ENCODE measurements at regions not wholly inside any gene's neighbourhood (a gene's known extent, or its start where the extent isn't known, plus 50 kb on each side); places are given as distances from the start of the nearest gene placed in this dataset.

DNA sequence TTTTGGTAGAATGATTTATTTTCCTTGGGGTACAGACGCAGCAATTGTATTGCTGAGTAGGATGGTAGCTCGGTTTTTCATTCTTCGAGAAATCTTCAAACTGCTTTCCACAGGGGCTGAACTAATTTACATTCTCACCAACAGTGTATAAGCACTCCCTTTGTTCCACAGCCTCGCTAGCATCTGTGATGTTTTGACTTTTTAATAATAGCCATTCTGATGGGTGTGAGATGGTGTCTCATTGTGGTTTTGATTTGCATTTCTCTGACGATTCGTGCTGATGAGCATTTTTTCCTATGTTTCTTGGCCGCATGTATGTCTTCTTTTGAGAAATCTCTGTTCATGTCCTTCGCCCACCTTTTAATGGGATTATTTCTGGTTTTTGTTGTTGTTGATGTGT, 54.8 kb upstream of the UQCRFS1 start:
- TF ChIP-seq, protein P1, sequence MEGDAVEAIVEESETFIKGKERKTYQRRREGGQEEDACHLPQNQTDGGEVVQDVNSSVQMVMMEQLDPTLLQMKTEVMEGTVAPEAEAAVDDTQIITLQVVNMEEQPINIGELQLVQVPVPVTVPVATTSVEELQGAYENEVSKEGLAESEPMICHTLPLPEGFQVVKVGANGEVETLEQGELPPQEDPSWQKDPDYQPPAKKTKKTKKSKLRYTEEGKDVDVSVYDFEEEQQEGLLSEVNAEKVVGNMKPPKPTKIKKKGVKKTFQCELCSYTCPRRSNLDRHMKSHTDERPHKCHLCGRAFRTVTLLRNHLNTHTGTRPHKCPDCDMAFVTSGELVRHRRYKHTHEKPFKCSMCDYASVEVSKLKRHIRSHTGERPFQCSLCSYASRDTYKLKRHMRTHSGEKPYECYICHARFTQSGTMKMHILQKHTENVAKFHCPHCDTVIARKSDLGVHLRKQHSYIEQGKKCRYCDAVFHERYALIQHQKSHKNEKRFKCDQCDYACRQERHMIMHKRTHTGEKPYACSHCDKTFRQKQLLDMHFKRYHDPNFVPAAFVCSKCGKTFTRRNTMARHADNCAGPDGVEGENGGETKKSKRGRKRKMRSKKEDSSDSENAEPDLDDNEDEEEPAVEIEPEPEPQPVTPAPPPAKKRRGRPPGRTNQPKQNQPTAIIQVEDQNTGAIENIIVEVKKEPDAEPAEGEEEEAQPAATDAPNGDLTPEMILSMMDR (IDR thresholded peaks at IDR 0.05; ENCODE audit: insufficient read depth, low read depth, low read length), result no peak
- TF ChIP-seq EZH2 (IDR thresholded peaks at IDR 0.05; ENCODE audit: insufficient read depth, low read length), result no peak

Measured in astrocyte (in vitro differentiated cells and primary cell).